ENCODE measurements at regions not wholly inside any gene's neighbourhood (a gene's known extent, or its start where the extent isn't known, plus 50 kb on each side); places are given as distances from the start of the nearest gene placed in this dataset.

DNA sequence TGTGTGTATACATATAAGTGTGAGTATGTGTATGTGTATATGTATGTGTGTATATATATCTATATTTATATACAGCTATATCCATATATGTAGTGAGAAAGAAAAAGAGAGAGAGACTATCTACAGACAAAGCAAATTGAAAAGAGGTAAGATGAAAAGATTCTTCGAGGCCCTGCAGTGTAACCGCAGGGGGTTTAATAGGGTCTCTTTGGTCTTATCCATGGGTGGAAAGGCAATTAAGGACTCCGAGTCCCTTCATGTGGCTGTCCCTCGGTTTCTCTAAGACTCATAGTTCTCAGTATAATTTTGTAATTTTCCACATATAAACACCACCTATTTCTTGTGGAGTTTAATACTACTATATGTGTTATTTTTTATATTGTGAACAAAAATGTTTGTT lies 50.6 kb upstream of the JAZF1 start:
- no peak for DNase-seq (ENCODE audit: insufficient read length, low spot score)
- no peak for FAIRE-seq

DNA sequence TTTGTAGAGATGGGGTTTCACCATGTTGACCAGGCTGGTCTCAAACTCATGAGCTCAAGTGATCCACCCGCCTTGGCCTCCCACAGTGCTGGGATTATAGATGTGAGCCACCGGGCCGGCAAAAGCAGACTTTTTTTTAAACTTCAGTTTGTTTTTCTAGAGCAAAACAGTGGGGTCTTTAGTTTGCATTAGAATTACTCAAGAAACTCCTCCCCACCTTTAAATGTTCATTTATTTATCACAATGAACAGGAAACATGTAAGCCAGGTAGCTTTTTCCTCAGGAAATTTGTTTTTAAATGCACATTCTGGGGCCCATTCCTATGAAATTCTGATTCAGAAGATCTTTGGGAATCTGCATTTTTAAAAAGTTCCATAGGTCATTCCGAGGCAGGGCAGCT lies 56.0 kb upstream of the JAZF1 start:
- FAIRE-seq (no peak), DNase-seq (ENCODE audit: insufficient read length, low spot score) (no peak)

DNA sequence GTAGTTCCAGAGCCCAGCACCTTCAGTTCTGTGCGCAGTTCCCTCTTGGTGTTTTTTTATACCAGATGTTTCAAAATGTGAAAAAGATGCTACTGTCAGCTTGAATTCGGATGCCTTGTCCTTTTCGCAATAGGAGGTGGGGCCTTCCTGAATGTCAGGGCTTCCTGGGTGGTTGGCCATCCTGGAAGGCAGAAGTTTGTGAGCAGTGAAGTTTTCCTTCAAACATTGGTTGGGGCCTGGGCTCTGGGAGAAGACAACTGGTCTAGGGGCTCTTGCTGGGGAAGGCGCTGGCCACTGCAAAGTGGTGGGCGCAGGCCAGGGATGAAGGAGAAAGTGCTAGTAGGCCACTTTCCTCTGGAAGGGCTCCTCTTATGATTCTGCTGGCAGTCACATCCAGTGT lies 56.8 kb upstream of the JAZF1 start:
- FAIRE-seq = no peak
- DNase-seq (ENCODE audit: insufficient read length, low spot score) = no peak

DNA sequence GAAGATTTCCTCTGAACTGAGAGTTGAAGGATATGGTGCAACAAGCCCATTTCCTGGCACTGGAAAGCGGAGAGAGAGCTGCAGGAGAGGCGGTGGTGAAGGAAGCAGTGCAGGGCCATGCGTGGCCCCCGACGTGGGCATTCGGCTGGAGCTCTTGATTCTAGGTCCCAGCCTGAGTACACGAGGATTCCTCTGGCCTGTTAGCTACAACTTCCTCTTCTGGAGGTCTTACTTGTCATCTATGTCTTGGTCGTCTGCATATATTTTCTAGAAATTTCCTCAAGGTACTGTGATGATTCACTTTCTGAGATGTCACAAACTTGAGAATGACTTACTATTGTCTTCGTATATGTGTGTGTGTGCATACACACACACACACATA lies 59.2 kb upstream of the JAZF1 start:
- FAIRE-seq (no peak), DNase-seq (ENCODE audit: insufficient read length, low spot score) (no peak)

DNA sequence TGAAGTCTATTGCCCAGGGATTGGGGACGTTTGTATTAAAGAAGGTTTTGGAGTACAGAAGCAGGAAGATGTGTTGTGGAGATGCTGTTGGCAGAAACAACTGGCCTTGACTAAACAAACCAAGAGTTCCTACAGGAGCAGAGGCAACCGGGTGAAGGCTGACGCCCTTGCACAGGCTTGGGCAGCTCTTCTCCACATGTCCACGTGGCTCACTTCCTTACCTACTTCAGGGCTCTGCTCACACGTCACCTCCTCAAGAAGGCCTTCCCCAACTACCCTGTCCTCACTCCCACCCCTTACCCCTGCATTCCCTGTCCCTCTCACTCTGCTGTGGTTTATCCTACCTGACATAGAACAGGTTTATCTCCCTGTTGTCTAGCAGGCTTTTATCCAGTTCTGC lies 59.9 kb upstream of the JAZF1 start:
- FAIRE-seq = peak; percentile 9
- DNase-seq (ENCODE audit: insufficient read length, low spot score) = no peak

DNA sequence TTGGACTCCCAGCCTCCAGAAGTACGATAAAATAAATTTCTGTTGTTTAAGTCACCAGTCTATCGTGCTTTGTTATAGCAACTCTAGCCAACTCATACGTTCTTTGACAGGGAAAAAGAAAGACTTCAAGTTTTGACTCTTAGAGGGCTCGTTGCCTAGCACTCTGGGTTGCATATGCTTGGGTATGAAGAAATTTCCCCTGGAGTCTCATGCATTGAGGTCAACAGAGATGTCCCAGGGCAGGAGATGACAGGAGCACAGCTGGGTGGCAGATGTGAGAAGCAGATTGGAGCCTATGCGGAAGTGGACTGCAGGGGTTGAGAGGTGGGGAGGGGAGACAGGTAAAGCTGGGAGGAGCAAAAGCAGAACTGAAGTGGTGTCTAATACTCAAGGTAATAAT lies 63.3 kb upstream of the JAZF1 start:
- FAIRE-seq (no peak), DNase-seq (ENCODE audit: insufficient read length, low spot score) (no peak)

DNA sequence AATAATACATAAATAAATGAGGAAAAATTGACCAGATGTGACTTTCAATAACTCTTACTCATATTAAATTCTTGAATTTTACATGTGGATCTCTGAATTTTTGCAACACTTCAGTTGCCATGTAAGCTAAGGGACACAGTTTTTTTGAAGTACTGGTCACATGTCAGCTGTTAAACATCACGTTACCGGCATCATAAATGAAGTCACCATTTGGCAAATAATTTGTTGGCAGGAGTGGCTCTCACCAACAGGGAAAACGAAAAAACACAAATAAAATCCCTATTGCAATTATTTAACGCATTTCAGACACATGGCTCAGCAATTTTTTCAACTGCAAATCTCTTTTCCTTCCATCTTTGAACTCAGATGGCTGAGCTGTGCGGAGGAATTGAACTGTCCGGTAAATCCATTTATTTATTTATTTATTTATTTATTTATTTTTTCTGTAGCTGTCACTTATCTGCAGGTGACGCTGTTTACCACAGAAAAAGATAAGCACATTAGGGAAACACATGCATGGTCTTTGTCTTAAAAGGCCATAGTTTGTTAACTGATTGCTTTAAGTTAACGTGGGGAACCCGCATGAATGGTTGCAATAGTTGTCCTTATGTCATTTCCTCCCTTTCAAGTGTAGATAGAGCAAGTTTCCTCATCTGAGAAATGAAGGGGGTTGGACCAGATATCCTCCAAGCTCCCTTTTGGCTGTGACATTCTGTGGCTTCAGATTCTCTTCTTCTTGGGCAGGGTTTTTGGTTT lies 64.7 kb upstream of the JAZF1 start:
- no peak for DNase-seq (ENCODE audit: insufficient read length, low spot score)
- FAIRE-seq = no peak

DNA sequence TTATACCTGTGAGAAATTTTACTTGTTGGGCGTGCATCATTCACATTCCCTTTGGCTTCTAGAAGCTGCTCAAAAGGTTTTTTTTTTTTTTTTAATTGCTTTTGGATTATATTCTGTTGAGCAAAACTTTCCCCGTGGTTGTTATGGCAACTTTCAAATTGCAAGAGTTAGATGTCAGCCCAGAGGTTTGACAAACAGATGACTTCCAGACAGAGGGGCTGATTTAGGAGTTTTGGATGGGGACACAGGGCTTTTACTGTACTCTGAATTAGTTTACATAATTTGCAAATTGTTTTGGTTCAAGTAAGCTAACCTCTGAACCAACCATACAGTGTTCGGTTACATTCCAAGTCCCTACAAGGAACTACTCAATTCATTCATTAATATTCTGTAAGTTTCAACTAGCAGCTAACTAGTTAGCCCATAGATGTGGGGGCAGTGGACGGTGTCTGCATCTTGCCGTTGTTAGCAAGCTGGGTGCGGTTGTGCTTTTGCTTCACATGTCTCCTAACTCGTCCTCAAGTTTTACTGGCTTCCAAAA lies 66.4 kb upstream of the JAZF1 start:
- DNase-seq (ENCODE audit: insufficient read length, low spot score) (no peak), FAIRE-seq (no peak)

DNA sequence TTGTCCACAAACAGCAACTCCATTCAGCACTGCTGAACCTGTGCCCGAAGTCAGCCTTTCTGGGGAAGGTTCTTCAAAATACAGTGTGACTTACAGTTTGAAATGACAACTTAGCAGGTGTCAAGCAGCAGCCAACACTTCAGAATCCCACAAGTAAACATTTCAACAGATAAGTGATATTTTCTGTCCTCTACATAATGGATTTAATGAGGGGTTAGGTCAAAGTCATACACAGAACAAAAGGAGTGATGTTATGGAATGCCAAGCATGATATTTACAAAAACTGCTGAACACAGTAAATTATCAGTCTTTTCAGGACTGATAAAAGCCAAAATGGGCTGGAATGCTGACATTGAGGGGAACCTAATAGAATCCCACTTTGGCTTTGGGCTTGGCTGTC lies 77.6 kb upstream of the JAZF1 start:
- DNase-seq (ENCODE audit: insufficient read length, low spot score) (no peak), FAIRE-seq (no peak)

DNA sequence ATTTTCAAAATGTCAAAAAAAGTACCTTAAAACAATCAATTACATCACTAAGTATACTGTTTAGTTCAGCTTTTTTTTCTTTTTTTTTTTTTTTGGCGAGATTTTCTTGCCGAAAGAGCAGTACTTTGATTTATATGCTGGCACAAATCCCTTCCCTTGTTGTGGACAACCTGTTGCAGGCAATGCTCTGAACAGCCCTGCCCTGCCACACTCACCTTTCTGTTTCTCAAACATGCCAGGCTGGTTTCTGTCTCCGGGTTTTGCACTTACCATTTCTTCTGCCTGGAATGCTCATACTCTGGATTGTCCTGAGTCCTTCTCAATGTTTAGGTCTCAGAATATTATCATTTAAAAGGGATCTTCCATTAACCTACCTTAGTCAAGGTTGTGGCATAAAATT lies 80.4 kb upstream of the JAZF1 start:
- no peak for DNase-seq (ENCODE audit: insufficient read length, low spot score)
- no peak for FAIRE-seq

DNA sequence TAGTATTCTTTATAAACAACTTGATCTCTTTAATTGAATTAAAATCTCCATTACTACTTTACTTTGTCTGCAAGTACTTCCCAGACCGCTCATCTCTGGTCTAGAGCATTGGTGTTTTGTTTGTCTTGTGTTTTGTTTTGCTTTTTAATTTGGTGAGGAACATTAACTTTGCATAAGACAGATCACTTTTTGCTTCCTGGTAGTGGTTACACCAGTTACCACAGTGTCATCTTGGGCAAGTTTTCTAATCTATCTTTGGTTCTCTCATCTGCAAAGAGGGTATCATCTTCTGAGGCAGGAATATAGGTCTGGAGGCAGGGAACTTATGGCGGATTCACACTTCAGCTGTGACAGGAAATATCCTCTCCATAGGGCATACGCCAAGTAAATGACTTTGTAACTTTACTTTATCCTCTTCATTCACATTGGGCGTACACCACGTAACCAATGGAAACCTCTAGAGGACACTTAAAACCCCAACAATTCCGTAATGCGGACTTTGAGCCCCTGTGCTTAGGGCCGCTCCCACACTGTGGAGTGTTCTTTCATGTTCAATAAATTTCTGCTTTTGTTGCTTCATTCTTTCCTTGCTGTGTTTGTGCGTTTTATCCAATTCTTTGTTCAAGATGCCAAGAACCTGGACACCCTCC lies 83.2 kb upstream of the JAZF1 start:
- DNase-seq (ENCODE audit: insufficient read length, low spot score) (no peak), FAIRE-seq (no peak)

DNA sequence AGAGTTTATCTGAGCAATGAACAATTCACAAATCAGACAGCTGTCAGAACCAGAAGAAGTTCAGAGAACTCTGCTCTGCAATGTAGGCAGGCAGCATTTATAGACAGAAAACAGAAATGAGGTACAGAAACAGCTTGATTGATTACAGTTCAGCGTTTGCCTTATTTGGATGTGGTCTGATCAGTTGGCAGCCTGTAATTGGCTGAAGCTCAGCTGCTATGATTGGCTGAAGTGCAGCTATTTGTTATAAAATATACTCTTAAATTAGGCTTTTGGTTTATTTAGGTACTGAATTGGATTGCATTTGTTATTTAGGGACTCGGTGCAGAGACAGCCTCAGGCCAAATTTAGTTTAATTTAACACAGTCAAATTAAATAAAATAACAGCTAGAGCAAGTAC lies 85.8 kb upstream of the JAZF1 start:
- DNase-seq (ENCODE audit: insufficient read length, low spot score) (no peak), FAIRE-seq (no peak)

DNA sequence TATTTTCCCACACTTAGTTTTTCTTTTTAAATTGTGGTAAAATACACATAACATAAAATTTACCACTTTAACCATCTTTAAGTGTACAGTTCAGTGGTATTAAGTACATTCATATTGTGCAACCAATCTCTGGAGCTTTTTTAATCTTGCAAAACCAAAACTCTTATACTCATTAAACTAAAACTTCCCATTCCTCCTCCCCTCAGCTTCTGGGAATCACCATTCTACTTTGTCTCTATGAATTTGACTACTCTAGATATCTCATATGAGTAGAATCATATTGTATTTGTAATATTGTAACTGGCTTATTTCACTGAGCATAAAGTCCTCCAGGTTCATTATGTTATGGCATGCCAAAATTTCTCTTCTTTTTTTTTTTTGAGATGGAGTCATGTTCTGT lies 86.4 kb upstream of the JAZF1 start:
- FAIRE-seq = no peak
- DNase-seq (ENCODE audit: insufficient read length, low spot score) = no peak

DNA sequence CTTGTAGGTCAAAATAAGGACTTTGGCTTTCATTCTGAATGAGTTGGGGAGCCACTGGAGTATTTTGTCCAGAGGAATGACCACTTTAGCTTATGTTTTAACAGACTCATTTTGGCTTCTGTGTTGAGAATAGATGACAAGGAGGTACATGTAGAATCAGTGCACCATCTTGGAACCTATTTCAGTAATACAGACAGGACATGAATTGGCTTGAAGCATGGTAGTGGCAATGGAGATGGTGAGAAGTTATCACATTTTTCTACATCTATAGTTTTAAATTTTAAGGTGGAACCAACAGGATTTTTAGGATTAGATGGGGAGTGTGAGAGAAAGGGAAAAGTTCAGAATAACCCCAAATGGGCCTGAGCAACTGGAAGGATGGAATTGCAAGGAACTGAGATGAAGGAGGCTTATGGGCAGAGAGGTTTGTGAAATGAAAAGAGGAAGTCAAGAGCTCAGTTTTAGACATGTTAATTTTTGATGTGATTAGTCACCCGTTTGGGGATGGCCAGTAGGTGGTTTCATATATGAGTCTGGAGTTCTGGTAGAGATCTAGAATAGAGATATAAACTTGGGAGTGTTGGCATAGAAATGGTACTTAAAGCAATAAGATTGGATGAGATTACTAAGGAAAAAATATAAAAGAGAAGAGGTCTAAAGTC lies 89.2 kb upstream of the JAZF1 start:
- DNase-seq (ENCODE audit: insufficient read length, low spot score) (no peak), FAIRE-seq (no peak)

DNA sequence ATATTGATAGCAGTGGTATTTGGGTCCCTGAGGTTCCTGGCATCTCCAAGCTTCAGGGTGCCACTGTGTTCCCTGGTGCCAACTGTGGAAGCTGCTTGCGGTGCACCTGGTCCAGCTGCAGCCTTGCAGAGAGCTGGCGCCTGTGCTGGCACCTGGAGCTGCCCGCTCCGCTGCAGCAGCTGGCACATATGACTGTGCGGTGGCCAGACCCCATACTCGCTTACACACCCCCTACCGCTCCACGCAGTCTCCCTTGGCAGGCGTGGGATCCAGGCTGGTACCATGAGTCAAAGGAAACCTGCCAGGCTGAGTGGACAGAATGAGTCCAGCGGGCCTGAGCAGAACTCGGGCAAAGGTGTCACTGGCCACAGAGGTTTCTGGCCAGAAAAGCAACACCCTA lies 89.9 kb upstream of the JAZF1 start:
- DNase-seq (ENCODE audit: insufficient read length, low spot score) = no peak
- no peak for FAIRE-seq

DNA sequence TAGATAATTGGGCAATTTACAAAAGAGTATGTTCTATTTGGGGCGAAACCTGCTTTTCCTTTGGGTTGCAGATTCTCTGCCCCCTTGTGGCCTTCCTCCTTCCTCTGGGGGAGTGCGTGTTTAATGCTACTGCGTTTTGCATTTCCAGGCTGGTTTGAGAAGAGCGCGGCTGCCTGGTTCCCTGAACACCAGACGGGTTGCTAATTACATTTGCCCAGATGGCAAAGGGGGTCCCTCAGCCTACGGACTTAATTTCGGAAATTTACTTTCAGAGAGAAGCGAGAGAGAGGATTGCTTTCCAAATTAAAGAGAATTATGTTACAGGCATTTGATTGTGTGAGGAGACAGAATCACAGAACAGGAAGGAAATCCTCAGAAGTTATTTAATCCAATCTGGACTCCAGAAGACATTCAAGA lies 91.9 kb upstream of the JAZF1 start:
- FAIRE-seq (no peak), DNase-seq (ENCODE audit: insufficient read length, low spot score) (peak; percentile 23)

DNA sequence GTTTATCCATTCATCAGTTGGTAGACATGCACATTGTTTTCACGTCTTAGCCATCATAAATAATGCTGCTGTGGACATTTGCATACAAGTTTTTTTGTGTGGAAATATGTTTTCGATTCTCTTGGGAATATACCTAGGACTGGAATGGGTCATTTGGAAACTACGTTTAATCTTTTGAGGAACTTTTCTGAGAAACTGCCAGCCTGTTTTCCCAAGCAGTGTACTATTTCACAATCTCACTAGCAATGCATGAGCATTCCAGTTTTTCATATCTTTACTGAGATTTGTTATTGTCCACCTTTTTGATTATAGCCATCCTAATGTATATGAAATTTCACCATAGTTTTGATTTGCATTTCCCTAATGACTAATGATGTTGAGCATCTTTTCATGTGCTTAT lies 95.7 kb upstream of the JAZF1 start:
- FAIRE-seq = no peak

DNA sequence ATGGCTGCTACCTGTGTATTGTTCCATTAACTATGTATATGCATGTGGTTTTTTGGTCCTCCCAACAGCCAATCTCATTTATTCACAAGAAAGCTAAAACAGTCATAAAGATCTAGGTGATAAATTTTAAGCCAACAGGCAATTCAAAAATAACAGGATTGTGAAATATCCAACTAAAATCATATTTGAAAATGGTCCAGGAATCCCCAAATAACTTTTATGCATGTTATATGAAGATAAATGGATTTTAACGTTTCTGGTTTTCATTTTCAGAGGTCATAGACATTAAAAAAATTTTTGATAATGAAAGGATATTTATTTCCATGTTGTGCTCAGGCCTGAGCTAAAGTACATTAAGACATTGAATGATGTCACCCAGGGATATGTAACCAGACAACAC lies 96.8 kb upstream of the JAZF1 start:
- FAIRE-seq = no peak
- no peak for DNase-seq (ENCODE audit: insufficient read length, low spot score)

More for the DNA sequence above, 95.7 kb upstream of the JAZF1 start:
- DNase-seq (ENCODE audit: insufficient read length, low spot score) = no peak

DNA sequence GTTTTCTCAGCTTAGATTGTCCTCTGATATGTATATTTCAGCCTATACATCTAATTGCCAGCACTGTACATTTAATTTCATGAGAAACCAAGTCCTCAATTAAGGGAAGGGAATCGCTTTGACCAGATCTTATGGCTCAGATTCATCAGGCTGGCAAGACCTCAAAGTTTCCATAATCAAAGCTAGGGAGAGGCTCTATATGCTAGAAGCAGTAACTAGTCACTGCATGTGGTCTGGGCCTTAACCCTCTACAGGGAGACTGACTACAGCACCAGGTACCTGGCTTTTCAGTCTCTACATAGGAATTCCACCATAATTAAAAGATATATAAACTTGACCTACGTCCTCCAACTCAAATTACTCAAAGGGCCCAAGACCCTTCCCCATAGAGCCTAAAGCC lies 97.4 kb upstream of the JAZF1 start:
- no peak for FAIRE-seq
- DNase-seq (ENCODE audit: insufficient read length, low spot score) = no peak

DNA sequence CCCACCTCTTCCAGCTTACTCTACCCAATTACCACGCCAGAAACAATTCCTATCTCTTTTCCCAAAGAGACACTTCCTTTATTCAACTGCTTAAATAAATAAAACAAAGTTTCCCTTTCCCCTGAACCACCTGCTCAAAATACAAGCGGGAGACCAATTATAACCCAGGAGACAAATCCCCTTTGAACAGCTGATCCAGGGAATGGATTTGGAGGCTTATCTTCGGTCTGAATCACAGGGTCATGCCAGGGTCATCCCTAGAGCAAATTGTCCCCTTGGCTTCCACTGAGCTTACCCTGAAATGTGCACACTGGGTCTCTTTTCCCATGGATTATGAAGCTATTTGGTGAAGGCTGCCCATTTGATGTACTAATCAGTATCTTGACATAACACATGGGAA lies 99.9 kb upstream of the JAZF1 start:
- DNase-seq (ENCODE audit: insufficient read length, low spot score) = no peak
- FAIRE-seq = no peak

DNA sequence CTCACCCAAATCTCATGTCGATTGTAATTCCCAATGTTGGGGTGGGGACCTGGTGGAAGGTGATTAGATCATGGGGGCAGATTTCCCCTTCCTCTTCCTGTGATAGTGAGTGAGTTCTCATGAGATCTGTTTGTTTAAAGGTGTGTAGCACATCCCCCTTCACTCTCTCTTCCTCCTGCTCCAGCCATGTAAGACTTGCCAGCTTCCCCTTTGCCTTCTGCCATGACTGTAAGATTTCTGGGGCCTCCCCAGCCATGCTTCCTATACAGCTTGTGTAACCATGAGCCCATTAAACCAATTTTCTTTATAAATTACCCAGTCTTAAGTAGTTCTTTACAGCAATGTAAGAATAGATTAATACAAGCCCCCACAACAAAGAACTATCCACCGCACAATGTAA lies 109.9 kb upstream of the JAZF1 start:
- FAIRE-seq (no peak), DNase-seq (ENCODE audit: insufficient read length, low spot score) (no peak)

DNA sequence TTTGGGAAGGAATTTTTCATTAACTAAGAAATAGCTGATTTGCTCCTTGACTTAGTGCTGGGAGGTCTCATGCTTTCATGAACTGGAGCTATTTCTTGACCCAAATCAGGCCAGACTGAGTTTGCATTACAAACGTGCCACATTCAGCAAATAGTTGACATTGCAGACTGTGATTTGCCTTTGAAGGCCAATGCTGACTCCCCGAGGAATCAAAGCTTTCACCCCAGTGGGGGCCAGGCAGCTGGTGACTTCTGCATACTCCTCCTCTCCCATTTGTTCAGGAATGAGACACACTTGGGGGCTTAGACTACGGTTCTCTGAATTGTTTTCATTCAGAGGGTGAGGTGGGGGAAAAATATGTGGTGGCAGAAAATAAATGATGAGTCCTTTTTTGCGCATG lies 111.0 kb upstream of the JAZF1 start:
- no peak for FAIRE-seq
- DNase-seq (ENCODE audit: insufficient read length, low spot score) = no peak
